Peyer's patch (tissue), 4 donors: ENCODE measurements at regions not wholly inside any gene's neighbourhood (a gene's known extent, or its start where the extent isn't known, plus 50 kb on each side); places are given as distances from the start of the nearest gene placed in this dataset.

Experiments used
- CTCF ChIP-seq, 6 experiments: fragments of 450-650 bp in 4 of 6; fragments of 200-600 bp in 2 of 6; sonication (generic) in 1 of 6; IDR thresholded peaks; one replicate each; pipeline ENCODE4 v1.5.1; 2017 to 2019; ENCODE audit warnings: antibody characterized with exemption in 6 of 6, mild to moderate bottlenecking in 3 of 6, moderate library complexity in 1 of 6
- POLR2A ChIP-seq, 2 donors: fragments of 450-650 bp; IDR thresholded peaks; one replicate each; pipeline ENCODE4 v1.5.1; 2017; ENCODE audit warnings: antibody characterized with exemption in 2 of 2, mild to moderate bottlenecking in 2 of 2, moderate library complexity in 2 of 2

- no peak for TF ChIP-seq CTCF (IDR thresholded peaks at IDR 0.05)
- TF ChIP-seq POLR2A (IDR thresholded peaks at IDR 0.05), result no peak
These were observed 825.9 kb downstream of the SLC16A7 start for GRCh38 chr12:60421741-60422140.
